OCI-LY7 (cell line): ENCODE measurements at regions not wholly inside any gene's neighbourhood (a gene's known extent, or its start where the extent isn't known, plus 50 kb on each side); places are given as distances from the start of the nearest gene placed in this dataset.

Experiments
- EZH2phosphoT487 ChIP-seq: fragments of 200-600 bp; sonication (generic); IDR thresholded peaks from 2 replicates; pipeline ENCODE4 v1.6.1; 2018; ENCODE audit warnings: low read depth, borderline replicate concordance, mild to moderate bottlenecking, mixed run types, antibody characterized with exemption, low read length, moderate library complexity, mixed read lengths
- TF ChIP-seq, protein P1 (sequence below): fragments of 200-600 bp; sonication (generic); conservative IDR thresholded peaks from 2 replicates; pipeline ENCODE4 v1.5.1; 2014; ENCODE audit warnings: mild to moderate bottlenecking, antibody characterized with exemption, low read length, moderate library complexity, mixed read lengths

DNA sequence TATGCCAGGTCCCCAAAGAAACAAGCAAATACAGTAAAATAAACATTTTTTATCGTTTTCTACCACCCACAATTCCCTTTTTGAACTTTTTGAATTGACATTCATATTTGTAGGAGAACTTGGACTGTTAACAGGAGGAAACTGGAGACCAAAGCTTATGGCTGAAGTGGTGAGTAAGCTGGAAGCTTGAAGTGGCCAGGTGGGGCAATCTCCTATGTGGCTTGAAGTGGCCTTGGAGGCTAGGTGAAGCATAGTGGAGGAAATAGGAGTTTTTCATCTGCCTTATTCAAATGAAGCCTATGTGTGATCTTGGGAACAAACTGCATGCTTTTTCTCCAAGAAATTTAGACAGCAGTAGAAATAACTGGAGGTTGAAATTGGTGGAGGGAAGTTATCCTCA, 962.9 kb upstream of the FANCL start:
- TF ChIP-seq, protein P1, sequence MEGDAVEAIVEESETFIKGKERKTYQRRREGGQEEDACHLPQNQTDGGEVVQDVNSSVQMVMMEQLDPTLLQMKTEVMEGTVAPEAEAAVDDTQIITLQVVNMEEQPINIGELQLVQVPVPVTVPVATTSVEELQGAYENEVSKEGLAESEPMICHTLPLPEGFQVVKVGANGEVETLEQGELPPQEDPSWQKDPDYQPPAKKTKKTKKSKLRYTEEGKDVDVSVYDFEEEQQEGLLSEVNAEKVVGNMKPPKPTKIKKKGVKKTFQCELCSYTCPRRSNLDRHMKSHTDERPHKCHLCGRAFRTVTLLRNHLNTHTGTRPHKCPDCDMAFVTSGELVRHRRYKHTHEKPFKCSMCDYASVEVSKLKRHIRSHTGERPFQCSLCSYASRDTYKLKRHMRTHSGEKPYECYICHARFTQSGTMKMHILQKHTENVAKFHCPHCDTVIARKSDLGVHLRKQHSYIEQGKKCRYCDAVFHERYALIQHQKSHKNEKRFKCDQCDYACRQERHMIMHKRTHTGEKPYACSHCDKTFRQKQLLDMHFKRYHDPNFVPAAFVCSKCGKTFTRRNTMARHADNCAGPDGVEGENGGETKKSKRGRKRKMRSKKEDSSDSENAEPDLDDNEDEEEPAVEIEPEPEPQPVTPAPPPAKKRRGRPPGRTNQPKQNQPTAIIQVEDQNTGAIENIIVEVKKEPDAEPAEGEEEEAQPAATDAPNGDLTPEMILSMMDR, result no peak
- no peak for TF ChIP-seq EZH2phosphoT487
